ENCODE measurements at regions not wholly inside any gene's neighbourhood (a gene's known extent, or its start where the extent isn't known, plus 50 kb on each side); places are given as distances from the start of the nearest gene placed in this dataset.

DNA sequence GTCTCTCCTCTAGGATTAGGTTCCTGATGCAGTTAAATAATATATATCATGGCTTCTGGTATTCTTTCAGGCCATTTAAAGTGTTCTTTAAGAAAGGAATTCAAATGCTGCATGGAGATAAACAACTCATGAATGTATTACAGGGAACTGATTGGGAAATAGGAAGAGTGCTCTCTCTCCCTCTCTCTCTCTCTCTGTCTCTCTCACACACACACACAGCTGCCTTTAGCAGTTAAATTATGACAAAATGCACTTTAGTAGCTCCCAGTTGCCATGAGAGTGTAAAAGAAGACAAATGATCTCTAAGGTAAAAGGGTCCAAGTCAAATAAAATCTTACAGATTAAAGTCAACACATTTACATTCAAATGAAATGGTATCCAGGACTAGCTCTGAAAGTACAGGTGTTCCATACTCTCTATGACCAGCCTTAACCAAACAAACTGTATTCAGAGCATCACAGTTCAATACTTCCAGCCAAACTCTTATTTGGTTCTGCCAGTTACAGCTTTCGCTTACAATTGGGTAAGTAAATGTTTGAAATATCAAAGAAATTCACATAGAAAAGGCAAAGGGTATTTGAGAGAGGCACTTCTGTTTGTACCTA is 94.7 kb upstream of the CXXC4 start:
- Histone ChIP-seq H3K4me3 (replicated peaks in 1 of 3; ENCODE audit: insufficient read depth in 1 of 3, low read depth in 1 of 3, low read length in 3 of 3) (no peak overlapping the region), H4K20me1 (replicated peaks; ENCODE audit: control insufficient read depth, extremely low read depth, insufficient read depth, low read length) (no peaks in the 10 kb centered on the region), H3K9me1 (replicated peaks; ENCODE audit: control insufficient read depth, extremely low read depth, insufficient read depth, low read length) (no peaks in the 10 kb centered on the region), H3K9ac (replicated peaks; ENCODE audit: extremely low read depth, insufficient read depth, low read length) (no peak overlapping the region), H3K9me3 (replicated peaks; ENCODE audit: control insufficient read depth, insufficient read depth, low read length) (no peaks in the 10 kb centered on the region), H3K4me2 (ENCODE audit: insufficient read depth, low read length) (no peak overlapping the region), H2AFZ (ENCODE audit: low read depth, low read length) (no peak overlapping the region), H3K27me3 (ENCODE audit: control insufficient read depth in 2 of 2, insufficient read depth in 2 of 2, low read length in 2 of 2) (no peaks in the 10 kb centered on the region), H3K27ac (ENCODE audit: insufficient read depth, low read depth, low read length) (no peak overlapping the region), H3K79me2 (ENCODE audit: control insufficient read depth, insufficient read depth, low read length) (no peaks in the 10 kb centered on the region), H3K36me3 (ENCODE audit: control insufficient read depth in 2 of 2, extremely low read depth in 1 of 2, insufficient read depth in 2 of 2, low read length in 2 of 2) (no peaks in the 10 kb centered on the region), H3K4me1 (ENCODE audit: control insufficient read depth, extremely low read depth, insufficient read depth, low read length) (no peaks in the 10 kb centered on the region)
- BruUV-seq (replicated peaks) = no TSS peak
- no peak for DNase-seq (ENCODE audit: low read depth, low spot score)
- no peak for FAIRE-seq
- TF ChIP-seq POLR2A (IDR thresholded peaks at IDR 0.05; ENCODE audit: low read depth, low read length) (no peak), MAX (IDR thresholded peaks at IDR 0.05; ENCODE audit: insufficient read depth, insufficient read length) (no peak), GATA2 (IDR thresholded peaks at IDR 0.05; ENCODE audit: insufficient read depth, insufficient read length, low read depth, low read length) (no peak), JUN (IDR thresholded peaks at IDR 0.05; ENCODE audit: borderline replicate concordance, insufficient read depth, insufficient read length, low read depth) (no peak), POLR2AphosphoS5 (IDR thresholded peaks at IDR 0.05; ENCODE audit: insufficient read depth, low read depth, low read length) (no peak), EZH2 (IDR thresholded peaks at IDR 0.05; ENCODE audit: borderline replicate concordance, low read depth, low read length, severe bottlenecking) (no peak), MYC (IDR thresholded peaks at IDR 0.05; ENCODE audit: low read depth, low read length) (no peak), CTCF (IDR thresholded peaks at IDR 0.05; ENCODE audit: extremely low read depth in 1 of 2, insufficient read depth in 1 of 2, low read depth in 1 of 2, low read length in 2 of 2) (no peak), FOS (IDR thresholded peaks at IDR 0.05; ENCODE audit: borderline replicate concordance, insufficient read depth, low read length) (no peak)
- POLR2A ChIA-PET = no interaction called here
- CTCF ChIA-PET = no interaction called here
- intact Hi-C loops (cut with micrococcal nuclease) = no loop called here
- dilution Hi-C loops (cut with MboI; ENCODE audit: extremely low pct_ligation_motif_present, low sequenced_read_pairs) = no loop called here

Data from endothelial cell of umbilical vein (primary cell).